Endothelial cell of umbilical vein (primary cell): ENCODE measurements at regions not wholly inside any gene's neighbourhood (a gene's known extent, or its start where the extent isn't known, plus 50 kb on each side); places are given as distances from the start of the nearest gene placed in this dataset.

Experiments
- BruUV-seq: library from RNA; stranded (reverse); fragments of 400-500 nt; replicated peaks from 2 replicates; lab custom pipeline; 2021; lab: Mats Ljungman, UMichigan
- CTCF ChIA-PET: fragments of 300-600, 350-600 bp; sonication (Branson Sonifier 250); formaldehyde crosslinking; loops from one replicate; lab custom pipeline; 2021; ENCODE audit warnings: antibody characterized with exemption, inconsistent platforms; lab: Charles Lee
- POLR2A ChIA-PET: fragments of 300-600, 350-600 bp; sonication (Branson Sonifier 250); formaldehyde crosslinking; loops from one replicate; lab custom pipeline; 2021; ENCODE audit warnings: antibody characterized with exemption, inconsistent platforms; lab: Charles Lee
- DNase-seq: peaks from one replicate; pipeline ENCODE4 v3.0.0-alpha.2; 2011; ENCODE audit warnings: low read depth, low spot score
- FAIRE-seq: peaks from 2 replicates; lab custom pipeline; 2011; peaks lifted over from hg19 to GRCh38; lab: Jason Lieb, UNC
- H2AFZ ChIP-seq: 2 replicates; pipeline ENCODE4 v1.6.0; 2012; ENCODE audit warnings: low read depth, low read length, control low read depth, inconsistent platforms
- H3K27ac ChIP-seq: 2 replicates; pipeline ENCODE4 v1.5.1; 2011; ENCODE audit warnings: low read depth, mild to moderate bottlenecking, control low read depth, low read length, moderate library complexity; ENCODE audit not compliant: insufficient read depth
- H3K27me3 ChIP-seq, 2 experiments: 2 replicates each; pipeline versions ENCODE4 v1.6.0 to v1.6.1; 2011; ENCODE audit warnings: low read length in 2 of 2, mixed read lengths in 1 of 2; ENCODE audit not compliant: control insufficient read depth in 2 of 2, insufficient read depth in 2 of 2
- H3K36me3 ChIP-seq, 2 experiments: 2 replicates in 1 of 2; 3 replicates in 1 of 2; pipeline ENCODE4 v1.5.1; 2011; ENCODE audit warnings: low read length in 2 of 2, mild to moderate bottlenecking in 1 of 2, moderate library complexity in 1 of 2; ENCODE audit not compliant: control insufficient read depth in 2 of 2, insufficient read depth in 2 of 2; ENCODE audit errors: extremely low read depth in 1 of 2
- H3K4me1 ChIP-seq: 3 replicates; pipeline ENCODE4 v1.5.1; 2011; ENCODE audit warnings: mild to moderate bottlenecking, low read length; ENCODE audit not compliant: control insufficient read depth, insufficient read depth; ENCODE audit errors: extremely low read depth
- H3K4me2 ChIP-seq: 2 replicates; pipeline ENCODE4 v1.6.1; 2011; ENCODE audit warnings: low read length, control low read depth, mixed read lengths; ENCODE audit not compliant: insufficient read depth
- H3K4me3 ChIP-seq, 3 experiments: fragments of 200-600 bp in 1 of 3; sonication (generic), shearing (Covaris generic) in 1 of 3; replicated peaks in 1 of 3; 2 replicates each; pipeline ENCODE4 v1.5.1; 2011 to 2016; ENCODE audit warnings: control low read depth in 3 of 3, low read length in 3 of 3, mild to moderate bottlenecking in 2 of 3, inconsistent platforms in 1 of 3, low read depth in 1 of 3, moderate library complexity in 1 of 3; ENCODE audit not compliant: insufficient read depth in 1 of 3
- H3K79me2 ChIP-seq: 2 replicates; pipeline ENCODE4 v1.6.0; 2012; ENCODE audit warnings: low read length, inconsistent platforms; ENCODE audit not compliant: control insufficient read depth, insufficient read depth
- H3K9ac ChIP-seq: replicated peaks from 2 replicates; pipeline ENCODE3; 2011; ENCODE audit warnings: low read length, control low read depth; ENCODE audit not compliant: insufficient read depth; ENCODE audit errors: extremely low read depth
- H3K9me1 ChIP-seq: replicated peaks from 3 replicates; pipeline ENCODE4 v1.6.0; 2011; ENCODE audit warnings: mild to moderate bottlenecking, low read length; ENCODE audit not compliant: control insufficient read depth, insufficient read depth; ENCODE audit errors: extremely low read depth
- H3K9me3 ChIP-seq: replicated peaks from 2 replicates; pipeline ENCODE4 v1.5.1; 2012; ENCODE audit warnings: low read length, inconsistent platforms; ENCODE audit not compliant: control insufficient read depth, insufficient read depth
- H4K20me1 ChIP-seq: replicated peaks from 2 replicates; pipeline ENCODE3; 2011; ENCODE audit warnings: mild to moderate bottlenecking, low read length; ENCODE audit not compliant: control insufficient read depth, insufficient read depth; ENCODE audit errors: extremely low read depth
- CTCF ChIP-seq, 2 donors: IDR thresholded peaks; 1 replicate in 1 of 2; 2 replicates in 1 of 2; pipeline ENCODE4 v1.5.1; 2011; ENCODE audit warnings: low read length in 2 of 2, mild to moderate bottlenecking in 2 of 2, moderate library complexity in 2 of 2, control low read depth in 1 of 2, inconsistent platforms in 1 of 2, low read depth in 1 of 2; ENCODE audit not compliant: insufficient read depth in 1 of 2; ENCODE audit errors: extremely low read depth in 1 of 2
- EZH2 ChIP-seq: IDR thresholded peaks from 2 replicates; pipeline ENCODE4 v1.6.1; 2012; ENCODE audit warnings: borderline replicate concordance, low read depth, mild to moderate bottlenecking, moderate library complexity, low read length, inconsistent platforms; ENCODE audit not compliant: severe bottlenecking
- FOS ChIP-seq: IDR thresholded peaks from 2 replicates; pipeline ENCODE4 v1.6.1; 2011; ENCODE audit warnings: mild to moderate bottlenecking, low read length, moderate library complexity, borderline replicate concordance; ENCODE audit not compliant: insufficient read depth
- GATA2 ChIP-seq: IDR thresholded peaks from 2 replicates; pipeline ENCODE4 v1.7.0; 2011; ENCODE audit warnings: low read depth, mild to moderate bottlenecking, moderate library complexity, mixed read lengths, low read length; ENCODE audit not compliant: insufficient read length, insufficient read depth
- JUN ChIP-seq: IDR thresholded peaks from 2 replicates; pipeline ENCODE4 v1.6.1; 2011; ENCODE audit warnings: borderline replicate concordance, low read depth; ENCODE audit not compliant: insufficient read length, insufficient read depth
- MYC ChIP-seq: IDR thresholded peaks from one replicate; pipeline ENCODE4 v1.6.1; 2011; ENCODE audit warnings: mild to moderate bottlenecking, low read depth, low read length
- POLR2A ChIP-seq: IDR thresholded peaks from 2 replicates; pipeline ENCODE4 v1.6.1; 2012; ENCODE audit warnings: low read depth, mild to moderate bottlenecking, control low read depth, low read length
- POLR2AphosphoS5 ChIP-seq: IDR thresholded peaks from 2 replicates; pipeline ENCODE4 v1.6.1; 2012; ENCODE audit warnings: low read depth, mild to moderate bottlenecking, control low read depth, low read length, moderate library complexity; ENCODE audit not compliant: insufficient read depth
- dilution Hi-C: fragments of 300-500 bp; cut with MboI; formaldehyde crosslinking; loops from one replicate; pipeline ENCODE4 v1.15.0; 2019; ENCODE audit warnings: low sequenced_read_pairs; ENCODE audit not compliant: extremely low pct_ligation_motif_present
- intact Hi-C: fragments of 100-400 bp; cut with micrococcal nuclease; formaldehyde crosslinking; loops from one replicate; pipeline ENCODE4 v1.10.0; 2022
- TF ChIP-seq, protein P1 (sequence below): IDR thresholded peaks from 2 replicates; pipeline ENCODE4 v1.6.1; 2011; ENCODE audit not compliant: insufficient read depth, insufficient read length

DNA sequence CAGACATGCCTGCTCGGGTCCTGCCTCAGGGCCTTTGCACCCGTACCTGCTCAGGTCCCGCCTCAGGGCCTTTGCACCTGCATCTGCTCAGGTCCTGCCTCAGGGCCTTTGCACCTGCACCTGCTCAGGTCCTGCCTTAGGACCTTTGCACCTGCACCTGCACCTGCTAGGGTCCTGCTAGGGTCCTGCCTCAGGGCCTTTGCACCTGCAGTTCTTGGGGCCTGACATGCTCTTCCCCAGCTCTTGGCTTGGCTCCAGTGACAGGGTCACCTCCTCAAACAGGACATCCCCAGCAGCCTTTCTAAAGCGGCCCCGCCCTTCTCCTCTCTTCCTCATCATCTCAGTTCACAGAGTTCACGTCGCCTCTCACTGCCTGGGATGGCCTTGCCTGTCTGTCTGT is 54.9 kb upstream of the NCOR2 start:
- peaks cover 26% of the 10 kb centered on the region for H3K4me1 ChIP-seq
- H4K20me1 ChIP-seq, result no peaks in the 10 kb centered on the region
- intact Hi-C loops, result no loop called here
- POLR2A ChIA-PET, result no interaction called here
- no peak overlapping the region for H3K4me2 ChIP-seq
- no peak overlapping the region for H3K9ac ChIP-seq
- no peak overlapping the region for H2AFZ ChIP-seq
- H3K27me3 ChIP-seq, result no peaks in the 10 kb centered on the region
- CTCF ChIA-PET, result no interaction called here
- H3K9me3 ChIP-seq, result no peaks in the 10 kb centered on the region
- H3K36me3 ChIP-seq, result no peaks in the 10 kb centered on the region
- no peak overlapping the region for H3K4me3 ChIP-seq
- FAIRE-seq (no peak), DNase-seq (no peak)
- H3K9me1 ChIP-seq, result no peaks in the 10 kb centered on the region
- H3K27ac ChIP-seq, result no peak overlapping the region
- no peaks in the 10 kb centered on the region for H3K79me2 ChIP-seq
- BruUV-seq, result no TSS peak
- dilution Hi-C loops, result no loop called here
- TF ChIP-seq POLR2A (no peak), EZH2 (no peak), FOS (no peak), GATA2 (no peak), MYC (no peak), JUN (no peak), POLR2AphosphoS5 (no peak), CTCF (IDR thresholded peaks at IDR 0.05; ENCODE audit: extremely low read depth in 1 of 2, insufficient read depth in 1 of 2, low read depth in 1 of 2, low read length in 2 of 2) (no peak)
- TF ChIP-seq, protein P1, sequence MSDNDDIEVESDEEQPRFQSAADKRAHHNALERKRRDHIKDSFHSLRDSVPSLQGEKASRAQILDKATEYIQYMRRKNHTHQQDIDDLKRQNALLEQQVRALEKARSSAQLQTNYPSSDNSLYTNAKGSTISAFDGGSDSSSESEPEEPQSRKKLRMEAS, result no peak
